GM12873 (cell line): ENCODE measurements at regions not wholly inside any gene's neighbourhood (a gene's known extent, or its start where the extent isn't known, plus 50 kb on each side); places are given as distances from the start of the nearest gene placed in this dataset.

Experiments used
- CTCF ChIP-seq: IDR thresholded peaks from 2 replicates; pipeline ENCODE4 v1.5.1; 2012; ENCODE audit warnings: low read depth, mild to moderate bottlenecking, moderate library complexity, low read length, control low read depth; ENCODE audit not compliant: insufficient read depth; ENCODE audit errors: missing control alignments

GRCh38 chr6:48922837-48923236, 540.2 kb downstream of the MMUT start:
- TF ChIP-seq CTCF: no peak

DNA sequence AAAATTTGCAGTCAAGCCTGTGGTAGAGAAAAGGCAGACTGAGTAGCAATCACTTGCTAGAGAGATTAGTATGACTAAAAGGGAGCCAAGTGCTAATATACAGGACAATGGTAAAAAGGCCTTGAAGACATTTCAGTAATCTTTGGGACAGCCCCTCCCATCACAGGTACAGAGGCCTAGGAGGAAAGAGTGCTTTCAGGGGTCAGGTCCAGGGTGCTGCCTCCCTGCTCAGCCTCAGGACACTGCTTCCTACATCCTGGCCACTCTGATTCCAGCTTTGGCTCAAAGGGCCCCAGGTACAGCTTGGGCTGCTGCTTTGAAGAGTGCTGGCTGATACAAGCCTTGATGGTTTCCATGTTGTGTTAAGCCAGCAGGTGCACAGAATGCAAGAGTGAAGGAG, 543.5 kb downstream of the MMUT start:
- no peak for TF ChIP-seq CTCF

- TF ChIP-seq CTCF: no peak
Observed at GRCh38 chr6:48917233-48917632, 545.8 kb downstream of the MMUT start.

- TF ChIP-seq CTCF: no peak
Observed at GRCh38 chr6:48916607-48917006, 546.4 kb downstream of the MMUT start.

DNA sequence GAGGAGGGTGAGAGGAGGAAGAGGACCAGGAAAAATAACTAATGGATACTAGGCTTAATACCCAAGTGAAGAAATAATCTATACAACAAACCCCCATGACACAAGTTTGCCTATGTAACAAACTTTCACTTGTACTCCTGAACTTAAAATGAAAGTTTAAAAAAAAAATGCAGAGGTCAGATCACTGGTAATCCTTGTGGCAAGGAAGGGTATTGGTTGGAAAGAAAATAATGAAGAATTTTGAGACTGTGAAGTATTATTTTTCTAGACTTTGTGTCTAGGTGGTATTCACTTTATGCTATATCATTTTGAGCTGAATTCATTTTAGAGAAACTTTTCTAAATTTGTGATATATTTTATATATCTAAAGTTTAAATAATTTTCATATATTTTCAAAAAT, 547.5 kb downstream of the MMUT start:
- TF ChIP-seq CTCF: no peak

DNA sequence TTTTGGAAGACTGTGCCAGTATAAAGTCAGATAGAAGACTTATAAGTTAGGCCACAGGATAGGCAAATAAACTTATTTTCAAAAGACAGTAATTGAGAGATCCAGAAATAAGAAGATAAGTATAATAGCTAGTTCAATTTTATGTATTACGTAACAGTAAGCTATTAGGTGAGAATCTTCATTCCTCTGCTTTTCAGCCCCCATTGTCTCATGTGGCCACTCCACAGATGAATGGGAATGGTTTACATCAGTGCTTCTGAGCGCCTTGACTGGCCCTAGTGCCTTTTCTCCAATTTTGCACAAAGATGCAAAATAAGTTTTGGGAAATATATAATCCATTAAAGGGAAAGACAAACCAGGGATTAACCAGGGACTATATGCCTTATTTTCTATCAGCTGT, 550.5 kb downstream of the MMUT start:
- TF ChIP-seq CTCF: no peak

GRCh38 chr6:48904809-48905208, 558.2 kb downstream of the MMUT start:
- TF ChIP-seq CTCF: no peak

DNA sequence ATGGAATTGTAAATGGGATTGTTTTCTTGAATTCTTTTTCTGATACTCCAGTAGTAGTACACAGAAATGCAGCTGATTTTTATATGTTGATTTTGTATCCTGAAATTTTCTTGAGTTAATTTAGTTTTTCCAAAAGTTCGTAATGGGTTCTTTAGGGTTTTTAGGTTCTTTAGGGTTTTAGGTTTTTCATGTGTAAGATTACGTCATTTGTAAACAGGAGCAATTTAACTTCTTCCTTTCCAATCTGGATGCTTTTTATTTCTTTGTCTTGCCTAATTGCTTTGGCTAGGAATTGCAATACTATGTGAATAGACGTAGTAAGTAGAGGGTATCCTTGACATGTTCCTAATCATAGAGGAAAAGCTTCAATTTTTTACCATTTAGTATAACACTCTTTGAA, 568.6 kb downstream of the MMUT start:
- no peak for TF ChIP-seq CTCF
